ENCODE measurements at regions not wholly inside any gene's neighbourhood (a gene's known extent, or its start where the extent isn't known, plus 50 kb on each side); places are given as distances from the start of the nearest gene placed in this dataset.
"Not testable (repeated sequence)": the region's sequence is repeated elsewhere in the genome, so short reads cannot be mapped to it uniquely, and the experiment has no call there.

- no peaks in the 10 kb centered on the region for H3K36me3 Mint-ChIP-seq (ENCODE audit: low read depth)
- ChIA-PET POLR2A (no interaction called here), CTCF (no interaction called here)
Measured at GRCh38 chr20:54920491-54920890, 445.1 kb downstream of the DOK5 start.

GRCh38 chr20:54918993-54919392 is 443.6 kb downstream of the DOK5 start:
- ATAC-seq; H3K27me3 Mint-ChIP-seq (ENCODE audit: low read depth); H3K4me1 Mint-ChIP-seq (ENCODE audit: low read depth): not testable (repeated sequence)

More at GRCh38 chr20:54920491-54920890, 445.1 kb downstream of the DOK5 start:
- no peak for DNase-seq
- Mint-ChIP-seq H3K9me3 (ENCODE audit: insufficient read depth) (no peaks in the 10 kb centered on the region), H3K27me3 (ENCODE audit: low read depth) (no peaks in the 10 kb centered on the region), H3K4me1 (ENCODE audit: low read depth) (no peaks in the 10 kb centered on the region), H3K27ac (no peak overlapping the region), H3K4me3 (no peak overlapping the region)
- no peak for ATAC-seq

GRCh38 chr20:54914995-54915394 is 439.6 kb downstream of the DOK5 start:
- H3K4me3 Mint-ChIP-seq: no peak overlapping the region
- DNase-seq: no peak
- no peaks in the 10 kb centered on the region for H3K4me1 Mint-ChIP-seq (ENCODE audit: low read depth)
- no peak for ATAC-seq
- no peaks in the 10 kb centered on the region for H3K36me3 Mint-ChIP-seq (ENCODE audit: low read depth)
- H3K27ac Mint-ChIP-seq: no peak overlapping the region
- H3K9me3 Mint-ChIP-seq (ENCODE audit: insufficient read depth): no peaks in the 10 kb centered on the region
- CTCF ChIA-PET: no interaction called here
- H3K27me3 Mint-ChIP-seq (ENCODE audit: low read depth): no peaks in the 10 kb centered on the region
- POLR2A ChIA-PET: no interaction called here

More at GRCh38 chr20:54918993-54919392, 443.6 kb downstream of the DOK5 start:
- H3K27ac Mint-ChIP-seq; H3K36me3 Mint-ChIP-seq (ENCODE audit: low read depth); POLR2A ChIA-PET; H3K9me3 Mint-ChIP-seq (ENCODE audit: insufficient read depth); CTCF ChIA-PET; DNase-seq; H3K4me3 Mint-ChIP-seq: not testable (repeated sequence)

GRCh38 chr20:54909702-54910101 is 434.3 kb downstream of the DOK5 start:
- no peaks in the 10 kb centered on the region for H3K36me3 Mint-ChIP-seq (ENCODE audit: low read depth)
- no peaks in the 10 kb centered on the region for H3K27me3 Mint-ChIP-seq (ENCODE audit: low read depth)
- no peak for ATAC-seq
- ChIA-PET CTCF (no interaction called here), POLR2A (no interaction called here)
- DNase-seq: no peak
- H3K27ac Mint-ChIP-seq: no peak overlapping the region
- peaks cover 9% of the 10 kb centered on the region for H3K9me3 Mint-ChIP-seq (ENCODE audit: insufficient read depth)
- no peak overlapping the region for H3K4me3 Mint-ChIP-seq
- no peaks in the 10 kb centered on the region for H3K4me1 Mint-ChIP-seq (ENCODE audit: low read depth)

- POLR2A ChIA-PET; H3K4me3 Mint-ChIP-seq; DNase-seq; H3K27ac Mint-ChIP-seq; CTCF ChIA-PET; H3K4me1 Mint-ChIP-seq (ENCODE audit: low read depth); ATAC-seq; H3K27me3 Mint-ChIP-seq (ENCODE audit: low read depth); H3K9me3 Mint-ChIP-seq (ENCODE audit: insufficient read depth); H3K36me3 Mint-ChIP-seq (ENCODE audit: low read depth): not testable (repeated sequence)
Measured at GRCh38 chr20:54906134-54906533, 430.7 kb downstream of the DOK5 start.

- H3K36me3 Mint-ChIP-seq (ENCODE audit: low read depth): no peaks in the 10 kb centered on the region
- no peaks in the 10 kb centered on the region for H3K9me3 Mint-ChIP-seq (ENCODE audit: insufficient read depth)
- ChIA-PET POLR2A (no interaction called here), CTCF (no interaction called here)
- no peaks in the 10 kb centered on the region for H3K27me3 Mint-ChIP-seq (ENCODE audit: low read depth)
- no peak for ATAC-seq
- no peak overlapping the region for H3K4me3 Mint-ChIP-seq
- H3K4me1 Mint-ChIP-seq (ENCODE audit: low read depth): no peaks in the 10 kb centered on the region
- no peak overlapping the region for H3K27ac Mint-ChIP-seq
- no peak for DNase-seq
Measured at GRCh38 chr20:54897787-54898186, 422.4 kb downstream of the DOK5 start.

GRCh38 chr20:54891907-54892306 is 416.5 kb downstream of the DOK5 start:
- H3K9me3 Mint-ChIP-seq (ENCODE audit: insufficient read depth): peaks cover 4% of the 10 kb centered on the region
- H3K36me3 Mint-ChIP-seq (ENCODE audit: low read depth): no peaks in the 10 kb centered on the region
- H3K4me1 Mint-ChIP-seq (ENCODE audit: low read depth): no peaks in the 10 kb centered on the region
- no peak overlapping the region for H3K27ac Mint-ChIP-seq
- DNase-seq (no peak), ATAC-seq (no peak)
- no peaks in the 10 kb centered on the region for H3K27me3 Mint-ChIP-seq (ENCODE audit: low read depth)
- no peak overlapping the region for H3K4me3 Mint-ChIP-seq
- ChIA-PET POLR2A (no interaction called here), CTCF (no interaction called here)

- ATAC-seq (no peak), DNase-seq (no peak)
- no peak overlapping the region for H3K4me3 Mint-ChIP-seq
- no peaks in the 10 kb centered on the region for H3K4me1 Mint-ChIP-seq (ENCODE audit: low read depth)
- no peaks in the 10 kb centered on the region for H3K27me3 Mint-ChIP-seq (ENCODE audit: low read depth)
- no peaks in the 10 kb centered on the region for H3K36me3 Mint-ChIP-seq (ENCODE audit: low read depth)
- H3K9me3 Mint-ChIP-seq (ENCODE audit: insufficient read depth): peaks cover 10% of the 10 kb centered on the region
- CTCF ChIA-PET: no interaction called here
- POLR2A ChIA-PET: no interaction called here
- no peak overlapping the region for H3K27ac Mint-ChIP-seq
Measured at GRCh38 chr20:54879393-54879792, 404.0 kb downstream of the DOK5 start.

GRCh38 chr20:54875307-54875706 is 399.9 kb downstream of the DOK5 start:
- DNase-seq (no peak), ATAC-seq (no peak)
- ChIA-PET CTCF (no interaction called here), POLR2A (no interaction called here)
- H3K4me1 Mint-ChIP-seq (ENCODE audit: low read depth): no peaks in the 10 kb centered on the region
- no peaks in the 10 kb centered on the region for H3K36me3 Mint-ChIP-seq (ENCODE audit: low read depth)
- H3K9me3 Mint-ChIP-seq (ENCODE audit: insufficient read depth): peaks cover 10% of the 10 kb centered on the region
- H3K4me3 Mint-ChIP-seq: no peak overlapping the region
- H3K27ac Mint-ChIP-seq: no peak overlapping the region
- no peaks in the 10 kb centered on the region for H3K27me3 Mint-ChIP-seq (ENCODE audit: low read depth)

- no peaks in the 10 kb centered on the region for H3K4me1 Mint-ChIP-seq (ENCODE audit: low read depth)
- no peaks in the 10 kb centered on the region for H3K36me3 Mint-ChIP-seq (ENCODE audit: low read depth)
- H3K9me3 Mint-ChIP-seq (ENCODE audit: insufficient read depth): peaks cover 10% of the 10 kb centered on the region
- POLR2A ChIA-PET: no interaction called here
- no peak for DNase-seq
- no peak overlapping the region for H3K27ac Mint-ChIP-seq
- no peaks in the 10 kb centered on the region for H3K27me3 Mint-ChIP-seq (ENCODE audit: low read depth)
- CTCF ChIA-PET: no interaction called here
- H3K4me3 Mint-ChIP-seq: no peak overlapping the region
- ATAC-seq: no peak
Measured at GRCh38 chr20:54874718-54875117, 399.3 kb downstream of the DOK5 start.

- ATAC-seq (no peak), DNase-seq (no peak)
- H3K4me3 Mint-ChIP-seq: no peak overlapping the region
- H3K9me3 Mint-ChIP-seq (ENCODE audit: insufficient read depth): no peaks in the 10 kb centered on the region
- no peaks in the 10 kb centered on the region for H3K27me3 Mint-ChIP-seq (ENCODE audit: low read depth)
- POLR2A ChIA-PET: no interaction called here
- H3K4me1 Mint-ChIP-seq (ENCODE audit: low read depth): no peaks in the 10 kb centered on the region
- H3K36me3 Mint-ChIP-seq (ENCODE audit: low read depth): no peaks in the 10 kb centered on the region
- CTCF ChIA-PET: no interaction called here
- no peak overlapping the region for H3K27ac Mint-ChIP-seq
Measured at GRCh38 chr20:54872440-54872839, 397.0 kb downstream of the DOK5 start.

GRCh38 chr20:54869765-54870164 is 394.4 kb downstream of the DOK5 start:
- no peaks in the 10 kb centered on the region for H3K27me3 Mint-ChIP-seq (ENCODE audit: low read depth)
- no peak overlapping the region for H3K4me3 Mint-ChIP-seq
- no peak overlapping the region for H3K27ac Mint-ChIP-seq
- POLR2A ChIA-PET: no interaction called here
- no peaks in the 10 kb centered on the region for H3K36me3 Mint-ChIP-seq (ENCODE audit: low read depth)
- H3K9me3 Mint-ChIP-seq (ENCODE audit: insufficient read depth): no peaks in the 10 kb centered on the region
- no peaks in the 10 kb centered on the region for H3K4me1 Mint-ChIP-seq (ENCODE audit: low read depth)
- CTCF ChIA-PET: no interaction called here
- no peak for DNase-seq
- ATAC-seq: no peak

- CTCF ChIA-PET: no interaction called here
- no peaks in the 10 kb centered on the region for H3K27me3 Mint-ChIP-seq (ENCODE audit: low read depth)
- POLR2A ChIA-PET: no interaction called here
- no peaks in the 10 kb centered on the region for H3K36me3 Mint-ChIP-seq (ENCODE audit: low read depth)
- ATAC-seq: no peak
- no peaks in the 10 kb centered on the region for H3K9me3 Mint-ChIP-seq (ENCODE audit: insufficient read depth)
- H3K4me3 Mint-ChIP-seq: no peak overlapping the region
- H3K27ac Mint-ChIP-seq: no peak overlapping the region
- DNase-seq: no peak
- no peaks in the 10 kb centered on the region for H3K4me1 Mint-ChIP-seq (ENCODE audit: low read depth)
Measured at GRCh38 chr20:54865273-54865672, 389.9 kb downstream of the DOK5 start.

Measured in activated CD8-positive, alpha-beta T cell treated with anti-CD3 and anti-CD28 coated beads, Interleukin-2, amount 10 ng/mL, durations not matched to agents 7 days and 5 days (primary cell).